ENCODE measurements at regions not wholly inside any gene's neighbourhood (a gene's known extent, or its start where the extent isn't known, plus 50 kb on each side); places are given as distances from the start of the nearest gene placed in this dataset.

- DNase-seq, result no peak
Observed at GRCh38 chr15:62726461-62726860, 316.1 kb upstream of the TPM1 start.

GRCh38 chr15:62727501-62727900 lies 315.0 kb upstream of the TPM1 start:
- DNase-seq, result no peak

GRCh38 chr15:62730825-62731224 lies 311.7 kb upstream of the TPM1 start:
- no peak for DNase-seq

GRCh38 chr15:62732078-62732477 lies 310.5 kb upstream of the TPM1 start:
- DNase-seq, result no peak

- DNase-seq, result no peak
Observed at GRCh38 chr15:62734706-62735105, 307.8 kb upstream of the TPM1 start.

- no peak for DNase-seq
Observed at GRCh38 chr15:62736756-62737155, 305.8 kb upstream of the TPM1 start.

GRCh38 chr15:62737551-62737950 lies 305.0 kb upstream of the TPM1 start:
- no peak for DNase-seq

GRCh38 chr15:62739082-62739481 lies 303.5 kb upstream of the TPM1 start:
- no peak for DNase-seq

GRCh38 chr15:62739507-62739906 lies 303.0 kb upstream of the TPM1 start:
- no peak for DNase-seq

- no peak for DNase-seq
Observed at GRCh38 chr15:62740141-62741004, 302.2 kb upstream of the TPM1 start.

- no peak for DNase-seq
Observed at GRCh38 chr15:62741106-62741505, 301.4 kb upstream of the TPM1 start.

- peak; percentile 17 to 61 for DNase-seq
Observed at GRCh38 chr15:62742409-62743171, 300.0 kb upstream of the TPM1 start.

- no peak for DNase-seq
Observed at GRCh38 chr15:62745621-62746225, 296.8 kb upstream of the TPM1 start.

- DNase-seq, result no peak
Observed at GRCh38 chr15:62748196-62748595, 294.4 kb upstream of the TPM1 start.

- DNase-seq, result no peak
Observed at GRCh38 chr15:62749036-62749815, 293.3 kb upstream of the TPM1 start.

- DNase-seq, result no peak
Observed at GRCh38 chr15:62750471-62750870, 292.1 kb upstream of the TPM1 start.

- no peak for DNase-seq
Observed at GRCh38 chr15:62752657-62753517, 289.7 kb upstream of the TPM1 start.

- DNase-seq, result no peak
Observed at GRCh38 chr15:62753518-62754221, 288.9 kb upstream of the TPM1 start.

GRCh38 chr15:62756326-62756994 lies 286.1 kb upstream of the TPM1 start:
- no peak for DNase-seq

- no peak for DNase-seq
Observed at GRCh38 chr15:62756995-62757360, 285.6 kb upstream of the TPM1 start.

GRCh38 chr15:62757535-62757934 lies 285.0 kb upstream of the TPM1 start:
- DNase-seq, result no peak
